GM12801 (cell line): ENCODE measurements at regions not wholly inside any gene's neighbourhood (a gene's known extent, or its start where the extent isn't known, plus 50 kb on each side); places are given as distances from the start of the nearest gene placed in this dataset.

Source experiments
- CTCF ChIP-seq: IDR thresholded peaks from one replicate; pipeline ENCODE4 v1.5.1; 2011; ENCODE audit warnings: control low read depth; ENCODE audit not compliant: insufficient read length; ENCODE audit errors: extremely low read depth

DNA sequence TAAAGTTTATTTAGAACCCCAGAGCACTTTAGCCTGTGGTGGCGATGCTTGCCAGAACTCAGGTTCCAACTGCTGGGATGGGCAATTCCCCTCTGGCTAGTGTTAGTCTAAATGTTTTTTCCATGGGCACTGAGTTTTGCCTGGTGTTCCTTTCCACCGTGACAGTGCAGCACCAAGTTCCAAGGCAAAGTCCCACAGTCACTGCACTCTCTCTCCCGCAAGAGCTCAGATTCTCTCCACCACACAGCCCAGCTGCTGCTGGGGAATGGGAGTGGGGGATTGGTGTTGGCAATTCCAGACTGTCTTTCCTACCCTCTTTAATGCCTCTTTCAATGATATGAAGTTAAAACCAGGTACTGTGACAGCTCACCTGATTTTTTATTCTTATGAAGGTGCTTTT, 247.6 kb downstream of the ALDH8A1 start:
- TF ChIP-seq CTCF = no peak

DNA sequence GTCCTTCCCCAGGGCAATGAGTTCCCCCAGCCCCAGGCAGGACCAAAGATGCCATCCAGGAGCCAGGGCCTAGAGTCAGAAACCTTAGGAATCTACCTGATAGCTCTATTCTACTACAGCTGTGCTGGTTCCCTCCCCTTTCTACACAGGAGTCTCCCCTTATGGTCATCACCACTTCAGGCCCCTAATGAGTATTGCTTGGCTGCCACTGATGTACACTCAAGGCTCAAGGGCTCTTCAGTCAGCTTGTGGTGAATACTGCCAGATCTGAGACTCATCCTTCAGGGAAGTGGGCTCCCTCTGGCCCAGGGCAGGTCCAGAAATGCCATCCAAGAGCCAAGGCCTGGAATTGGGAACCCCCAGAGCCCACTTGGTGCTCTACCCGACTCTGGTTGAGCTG, 248.6 kb downstream of the ALDH8A1 start:
- no peak for TF ChIP-seq CTCF

DNA sequence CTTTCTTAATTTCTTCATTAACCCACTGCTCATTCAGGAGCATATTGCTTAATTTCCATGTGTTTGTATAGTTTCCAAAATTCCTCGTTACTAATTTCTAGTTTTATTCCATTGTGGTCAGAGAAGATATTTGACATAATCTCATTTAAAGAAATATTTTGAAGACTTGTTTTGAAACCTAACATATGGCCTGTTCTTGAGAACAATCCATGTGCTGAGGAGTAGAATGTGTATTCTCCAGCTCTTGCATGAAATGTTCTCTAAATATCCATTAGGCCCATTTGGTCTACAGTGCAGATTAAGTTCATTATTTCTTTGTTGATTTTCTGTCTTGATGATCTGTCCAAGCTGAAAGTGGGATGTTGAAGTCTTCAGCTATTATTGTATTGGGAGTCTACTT, 251.7 kb downstream of the ALDH8A1 start:
- no peak for TF ChIP-seq CTCF

- TF ChIP-seq CTCF = no peak
These were observed 257.9 kb downstream of the ALDH8A1 start for GRCh38 chr6:134692008-134692407.

DNA sequence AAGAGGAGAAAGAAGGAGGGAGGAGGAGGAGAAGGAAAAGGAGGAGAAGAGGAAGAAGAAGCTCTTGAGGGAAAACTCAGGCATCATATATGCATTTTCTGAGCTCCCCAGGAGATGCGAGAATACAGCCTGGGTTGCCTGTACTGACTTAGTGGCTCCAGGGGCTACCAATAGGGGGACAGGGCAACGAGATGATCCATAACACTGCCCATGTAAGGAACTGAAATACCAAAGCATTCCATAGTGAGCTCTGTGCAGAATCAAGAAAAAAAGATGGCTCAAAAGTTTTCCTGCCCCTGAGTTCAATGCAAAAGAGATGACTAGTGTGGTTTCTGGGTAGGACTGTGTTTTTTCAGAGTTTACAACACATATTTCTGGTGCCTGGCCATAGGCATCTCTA, 258.7 kb downstream of the ALDH8A1 start:
- TF ChIP-seq CTCF = no peak

GRCh38 chr6:134690048-134690447, 259.9 kb downstream of the ALDH8A1 start:
- no peak for TF ChIP-seq CTCF

DNA sequence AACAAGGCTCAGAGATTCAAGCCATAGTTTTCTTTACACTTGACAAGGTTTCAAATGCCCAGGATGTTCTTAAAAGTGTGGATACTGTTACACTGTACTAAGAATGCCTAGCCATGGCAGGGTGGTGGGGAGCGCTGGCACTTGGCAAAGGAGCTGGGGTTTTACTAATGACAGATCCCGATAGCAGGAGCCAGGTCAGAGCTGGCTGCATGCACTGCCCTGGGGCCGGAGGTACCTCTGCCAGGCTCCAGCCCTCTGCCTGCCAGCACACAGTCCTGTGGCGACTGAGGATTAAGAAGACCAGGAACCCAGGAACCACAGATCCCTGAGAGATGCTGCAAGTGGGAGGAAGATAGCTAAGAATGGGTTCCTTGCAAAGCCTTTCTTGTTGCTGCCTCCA, 260.3 kb downstream of the ALDH8A1 start:
- no peak for TF ChIP-seq CTCF

DNA sequence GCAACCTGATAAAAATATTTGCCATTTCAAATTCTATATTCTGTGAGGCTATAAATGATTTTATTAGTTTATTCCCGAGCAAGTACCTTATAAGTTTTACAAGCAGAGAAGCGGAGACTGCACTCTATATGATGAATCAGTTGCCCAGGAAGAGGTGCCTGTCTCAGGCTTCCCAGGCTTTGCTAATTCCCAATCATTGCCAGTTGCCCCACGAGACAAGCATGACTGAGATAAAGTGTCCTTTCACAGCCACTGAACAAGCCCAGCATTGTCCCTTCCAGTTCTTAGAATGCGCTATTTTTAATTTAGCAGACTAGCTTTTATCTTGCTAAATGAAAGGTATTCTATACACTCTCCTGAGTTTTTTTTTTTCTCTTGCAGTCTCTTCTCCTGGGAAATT, 260.7 kb downstream of the ALDH8A1 start:
- no peak for TF ChIP-seq CTCF
